ENCODE measurements at regions not wholly inside any gene's neighbourhood (a gene's known extent, or its start where the extent isn't known, plus 50 kb on each side); places are given as distances from the start of the nearest gene placed in this dataset.

DNA sequence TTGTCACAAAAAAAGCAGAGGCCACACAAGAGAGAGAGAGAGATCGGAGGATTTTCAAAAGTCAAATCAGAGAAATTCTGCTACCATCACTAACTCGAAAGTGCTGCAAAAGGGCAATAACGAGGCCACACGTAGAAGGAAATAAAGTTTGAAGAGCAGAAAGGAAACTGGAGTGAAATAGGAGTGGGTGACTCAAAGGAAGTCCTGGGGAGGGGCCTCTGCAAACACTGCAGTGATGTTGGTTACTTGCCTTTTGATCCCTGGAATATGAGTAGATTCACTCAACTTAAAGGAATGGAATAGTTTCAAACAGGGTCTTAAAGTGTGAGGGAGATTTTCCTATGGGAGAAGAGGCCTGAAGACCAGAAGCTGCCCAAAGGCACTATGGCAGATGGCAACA, 663.4 kb upstream of the LCORL start:
- H3K9me3 ChIP-seq = no peaks in the 10 kb centered on the region
- 51 to 58% methylated on average over 4 of the region's 4 CpGs for WGBS, 2 donors
- ATAC-seq (ENCODE audit: low FRiP score in 2 of 2) (no peak), DNase-seq (no peak)
- no peak for TF ChIP-seq POLR2A (IDR thresholded peaks at IDR 0.05)
- TF ChIP-seq, protein P1, sequence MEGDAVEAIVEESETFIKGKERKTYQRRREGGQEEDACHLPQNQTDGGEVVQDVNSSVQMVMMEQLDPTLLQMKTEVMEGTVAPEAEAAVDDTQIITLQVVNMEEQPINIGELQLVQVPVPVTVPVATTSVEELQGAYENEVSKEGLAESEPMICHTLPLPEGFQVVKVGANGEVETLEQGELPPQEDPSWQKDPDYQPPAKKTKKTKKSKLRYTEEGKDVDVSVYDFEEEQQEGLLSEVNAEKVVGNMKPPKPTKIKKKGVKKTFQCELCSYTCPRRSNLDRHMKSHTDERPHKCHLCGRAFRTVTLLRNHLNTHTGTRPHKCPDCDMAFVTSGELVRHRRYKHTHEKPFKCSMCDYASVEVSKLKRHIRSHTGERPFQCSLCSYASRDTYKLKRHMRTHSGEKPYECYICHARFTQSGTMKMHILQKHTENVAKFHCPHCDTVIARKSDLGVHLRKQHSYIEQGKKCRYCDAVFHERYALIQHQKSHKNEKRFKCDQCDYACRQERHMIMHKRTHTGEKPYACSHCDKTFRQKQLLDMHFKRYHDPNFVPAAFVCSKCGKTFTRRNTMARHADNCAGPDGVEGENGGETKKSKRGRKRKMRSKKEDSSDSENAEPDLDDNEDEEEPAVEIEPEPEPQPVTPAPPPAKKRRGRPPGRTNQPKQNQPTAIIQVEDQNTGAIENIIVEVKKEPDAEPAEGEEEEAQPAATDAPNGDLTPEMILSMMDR (IDR thresholded peaks at IDR 0.05) = no peak
- no peak for TF ChIP-seq POLR2AphosphoS5 (IDR thresholded peaks at IDR 0.05)
- no peak for TF ChIP-seq EP300 (IDR thresholded peaks at IDR 0.05)
- H3K27ac ChIP-seq = no peak overlapping the region
- no peak overlapping the region for H3K4me3 ChIP-seq
- no peaks in the 10 kb centered on the region for H3K4me1 ChIP-seq
- no peaks in the 10 kb centered on the region for H3K36me3 ChIP-seq
- no peaks in the 10 kb centered on the region for H3K27me3 ChIP-seq

DNA sequence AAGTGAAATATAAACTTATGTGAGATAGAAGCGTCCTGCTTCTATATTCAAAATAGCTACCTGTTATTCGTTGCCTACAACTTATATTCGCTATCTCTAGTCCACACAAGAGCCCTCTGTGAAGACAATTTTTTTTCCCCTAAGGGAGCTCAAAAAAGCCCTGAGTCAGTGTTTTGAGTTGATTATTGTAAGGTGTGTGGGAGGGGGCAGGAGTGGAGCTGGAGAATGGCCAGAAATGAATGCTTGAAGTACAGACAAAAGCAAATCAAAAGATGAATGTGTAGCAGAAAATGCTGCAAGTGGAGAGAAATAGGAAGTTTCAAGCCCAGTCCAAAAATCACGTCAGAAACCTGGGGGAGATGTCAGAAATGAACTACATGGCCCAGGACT, 655.0 kb upstream of the LCORL start:
- ATAC-seq (ENCODE audit: low FRiP score in 2 of 2) = no peak
- no peaks in the 10 kb centered on the region for H3K4me1 ChIP-seq
- H3K9me3 ChIP-seq = no peaks in the 10 kb centered on the region
- H3K4me3 ChIP-seq = no peak overlapping the region
- H3K36me3 ChIP-seq = no peaks in the 10 kb centered on the region
- TF ChIP-seq POLR2A (IDR thresholded peaks at IDR 0.05) (no peak), POLR2AphosphoS5 (IDR thresholded peaks at IDR 0.05) (no peak)
- TF ChIP-seq, protein P1 (IDR thresholded peaks at IDR 0.05) = no peak
- H3K27me3 ChIP-seq = no peaks in the 10 kb centered on the region
- no peak for DNase-seq
- 65 to 67% methylated on average over 4 of the region's 4 CpGs for WGBS, 2 donors
- no peak overlapping the region for H3K27ac ChIP-seq

DNA sequence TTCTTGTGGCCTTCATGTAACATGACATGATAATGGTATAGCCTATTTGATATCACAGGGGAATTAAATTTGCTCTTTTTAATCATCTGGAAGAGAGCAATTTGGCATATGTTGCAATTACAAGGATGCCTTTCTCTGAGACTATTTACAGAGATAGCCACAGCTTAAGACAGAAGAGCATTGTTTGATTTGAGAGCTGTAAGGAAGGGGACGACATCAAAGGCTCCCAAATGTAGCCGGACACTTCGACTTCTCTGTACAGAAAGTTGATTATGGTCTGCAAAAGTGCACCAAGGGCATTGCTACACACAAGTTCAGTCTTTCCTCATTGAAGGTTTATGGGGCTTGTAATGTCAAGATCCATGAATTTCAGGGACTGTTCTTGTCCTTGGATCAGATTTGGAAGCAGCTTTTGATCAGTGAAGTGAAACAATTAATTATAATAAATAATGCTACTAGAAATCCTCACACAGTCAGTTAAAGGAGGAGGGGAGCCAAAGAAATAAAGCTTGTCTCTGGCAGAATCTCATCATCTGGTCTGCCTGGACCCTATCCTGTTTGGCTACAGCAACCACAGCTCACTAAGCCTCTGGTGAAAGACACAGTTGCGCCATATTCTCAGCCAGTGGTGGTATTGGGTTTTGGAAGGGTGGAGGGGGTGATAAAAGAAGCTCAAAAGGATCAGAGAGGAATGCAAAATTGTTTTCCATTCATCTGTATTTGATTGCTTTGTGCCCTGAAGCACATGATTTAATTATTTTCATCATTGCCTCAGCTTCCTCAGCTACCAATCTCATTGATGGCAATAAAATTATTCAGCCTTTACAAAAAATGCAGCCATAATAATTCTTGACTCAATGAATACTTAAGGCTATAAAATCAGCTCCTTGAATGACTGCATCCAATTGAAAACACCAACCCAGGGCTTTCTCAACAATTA, 654.3 kb upstream of the LCORL start:
- no peak for TF ChIP-seq POLR2AphosphoS5 (IDR thresholded peaks at IDR 0.05)
- TF ChIP-seq, protein P1 (IDR thresholded peaks at IDR 0.05) = no peak
- TF ChIP-seq EP300 (IDR thresholded peaks at IDR 0.05) = no peak
- TF ChIP-seq POLR2A (IDR thresholded peaks at IDR 0.05) = no peak
- no peak overlapping the region for H3K27ac ChIP-seq
- ATAC-seq (ENCODE audit: low FRiP score in 2 of 2) (no peak), DNase-seq (no peak)
- no peaks in the 10 kb centered on the region for H3K9me3 ChIP-seq
- no peaks in the 10 kb centered on the region for H3K4me1 ChIP-seq
- no peak overlapping the region for H3K4me3 ChIP-seq
- H3K36me3 ChIP-seq = no peaks in the 10 kb centered on the region
- H3K27me3 ChIP-seq = no peaks in the 10 kb centered on the region
- 75 to 91% methylated on average over 4 of the region's 4 CpGs for WGBS, 2 donors

DNA sequence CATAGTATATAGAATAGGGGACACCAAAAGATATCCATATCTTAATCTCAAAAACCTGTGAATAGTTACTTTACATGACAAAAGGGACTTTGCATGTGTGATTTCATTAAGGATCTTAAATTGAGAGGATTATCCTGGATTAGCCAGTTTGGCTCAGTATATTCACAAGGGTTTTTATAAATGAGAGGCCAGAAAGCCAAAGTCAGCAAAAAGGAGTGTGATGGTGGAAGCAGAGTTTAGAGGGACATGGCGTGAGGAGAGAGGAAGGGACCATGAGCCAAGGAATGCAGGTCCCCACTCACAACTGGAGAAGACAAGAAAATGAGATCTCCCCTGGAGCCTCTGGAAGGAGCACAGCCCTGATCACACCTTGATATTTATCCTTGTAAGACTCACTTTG, 648.5 kb upstream of the LCORL start:
- no peak for DNase-seq
- Histone ChIP-seq H3K4me3 (no peak overlapping the region), H3K4me1 (no peaks in the 10 kb centered on the region), H3K27me3 (no peaks in the 10 kb centered on the region), H3K27ac (no peak overlapping the region), H3K36me3 (no peaks in the 10 kb centered on the region), H3K9me3 (no peaks in the 10 kb centered on the region)
- TF ChIP-seq, protein P1 (IDR thresholded peaks at IDR 0.05) = no peak
- no peak for TF ChIP-seq POLR2A (IDR thresholded peaks at IDR 0.05)
- no peak for TF ChIP-seq POLR2AphosphoS5 (IDR thresholded peaks at IDR 0.05)
- no peak for TF ChIP-seq EP300 (IDR thresholded peaks at IDR 0.05)
- WGBS, 2 donors = 74 to 80% methylated on average over 1 of the region's 1 CpG
- ATAC-seq (ENCODE audit: low FRiP score in 2 of 2) = no peak

DNA sequence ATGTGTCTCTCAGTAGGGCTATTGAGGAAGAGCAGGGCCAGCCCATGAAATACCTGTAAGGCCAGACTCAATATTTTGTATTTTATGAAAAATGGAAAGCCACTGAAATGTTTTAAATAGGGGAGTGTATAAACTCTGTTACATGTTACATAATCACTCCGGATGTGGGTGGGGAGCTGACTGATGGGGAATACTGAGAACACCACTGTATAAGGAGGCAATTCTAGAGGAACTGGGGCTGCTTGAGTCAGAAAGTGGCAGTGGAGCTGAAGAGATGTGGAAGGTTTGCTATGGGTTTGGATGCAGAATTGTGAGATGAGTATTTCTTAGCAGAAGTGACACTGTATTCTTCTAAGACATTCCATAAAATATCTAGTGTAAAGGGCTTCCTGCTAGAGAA, 647.8 kb upstream of the LCORL start:
- Histone ChIP-seq H3K27ac (no peak overlapping the region), H3K27me3 (no peaks in the 10 kb centered on the region), H3K4me3 (no peak overlapping the region), H3K4me1 (no peaks in the 10 kb centered on the region), H3K36me3 (no peaks in the 10 kb centered on the region), H3K9me3 (no peaks in the 10 kb centered on the region)
- TF ChIP-seq POLR2A (IDR thresholded peaks at IDR 0.05) = no peak
- TF ChIP-seq POLR2AphosphoS5 (IDR thresholded peaks at IDR 0.05) = no peak
- TF ChIP-seq, protein P1 (IDR thresholded peaks at IDR 0.05) = no peak
- no peak for TF ChIP-seq EP300 (IDR thresholded peaks at IDR 0.05)
- DNase-seq = no peak
- 29 to 84% methylated on average over 1 of the region's 1 CpG for WGBS, 2 donors
- no peak for ATAC-seq (ENCODE audit: low FRiP score in 2 of 2)
